Fibroblast of lung (primary cell): ENCODE measurements at regions not wholly inside any gene's neighbourhood (a gene's known extent, or its start where the extent isn't known, plus 50 kb on each side); places are given as distances from the start of the nearest gene placed in this dataset.

Experiments
- DNase-seq, 2 donors: peaks; one replicate each; pipeline versions ENCODE4 v3.0.0 to v3.0.0-alpha.2; 2010; ENCODE audit warnings: low read depth in 2 of 2
- H2AFZ ChIP-seq: 2 replicates; pipeline ENCODE4 v1.5.1; 2012; ENCODE audit warnings: low read length, control low read depth, inconsistent platforms
- H3K27ac ChIP-seq: 2 replicates; pipeline ENCODE4 v1.5.1; 2011; ENCODE audit warnings: low read length, control low read depth; ENCODE audit not compliant: insufficient read depth
- H3K27me3 ChIP-seq: 2 replicates; pipeline ENCODE4 v1.5.1; 2011; ENCODE audit warnings: mild to moderate bottlenecking, low read length; ENCODE audit not compliant: control insufficient read depth, insufficient read depth
- H3K36me3 ChIP-seq: 2 replicates; pipeline ENCODE4 v1.5.1; 2011; ENCODE audit warnings: low read length; ENCODE audit not compliant: control insufficient read depth, insufficient read depth
- H3K4me1 ChIP-seq: 2 replicates; pipeline ENCODE4 v1.5.1; 2011; ENCODE audit warnings: low read length; ENCODE audit not compliant: control insufficient read depth, insufficient read depth; ENCODE audit errors: extremely low read depth
- H3K4me2 ChIP-seq: 2 replicates; pipeline ENCODE4 v1.5.1; 2011; ENCODE audit warnings: low read length, control low read depth; ENCODE audit not compliant: insufficient read depth; ENCODE audit errors: extremely low read depth
- H3K4me3 ChIP-seq, 4 experiments: fragments of 200-600 bp in 1 of 4; sonication (generic) in 1 of 4; replicated peaks in 1 of 4; 2 replicates each; pipeline ENCODE4 v1.5.1; 2011 to 2016; ENCODE audit warnings: low read length in 4 of 4, low read depth in 3 of 4, mild to moderate bottlenecking in 3 of 4, control low read depth in 2 of 4, inconsistent platforms in 1 of 4, mixed read lengths in 1 of 4; ENCODE audit not compliant: insufficient read depth in 1 of 4; ENCODE audit errors: control extremely low read depth in 1 of 4
- H3K79me2 ChIP-seq: 2 replicates; pipeline ENCODE4 v1.5.1; 2012; ENCODE audit warnings: mild to moderate bottlenecking, low read length, inconsistent platforms; ENCODE audit not compliant: control insufficient read depth, insufficient read depth
- H3K9ac ChIP-seq: 2 replicates; pipeline ENCODE4 v1.5.1; 2011; ENCODE audit warnings: mild to moderate bottlenecking, low read length, control low read depth; ENCODE audit not compliant: insufficient read depth
- H3K9me3 ChIP-seq: 2 replicates; pipeline ENCODE4 v1.5.1; 2012; ENCODE audit warnings: low read depth, low read length; ENCODE audit not compliant: control insufficient read depth, insufficient read depth
- H4K20me1 ChIP-seq: 2 replicates; pipeline ENCODE4 v1.5.1; 2011; ENCODE audit warnings: low read length; ENCODE audit not compliant: control insufficient read depth, insufficient read depth; ENCODE audit errors: extremely low read depth
- CTCF ChIP-seq, 2 donors: IDR thresholded peaks in 1 of 2; conservative IDR thresholded peaks in 1 of 2; 1 replicate in 1 of 2; 2 replicates in 1 of 2; pipeline ENCODE4 v1.5.1; 2011 to 2012; ENCODE audit warnings: low read length in 2 of 2, control low read depth in 1 of 2, inconsistent platforms in 1 of 2, low read depth in 1 of 2, mild to moderate bottlenecking in 1 of 2
- EZH2 ChIP-seq: IDR thresholded peaks from 2 replicates; pipeline ENCODE4 v1.5.1; 2012; ENCODE audit warnings: low read length, control low read depth, mild to moderate bottlenecking; ENCODE audit errors: missing control alignments

- no peak overlapping the region for H3K9ac ChIP-seq
- H3K4me3 ChIP-seq: no peak overlapping the region
- H3K27ac ChIP-seq: no peak overlapping the region
- no peak for DNase-seq
- TF ChIP-seq CTCF (conservative IDR thresholded peaks at IDR 0.05 in 1 of 2, IDR thresholded peaks at IDR 0.05 in 1 of 2; ENCODE audit: low read depth in 1 of 2, low read length in 2 of 2) (no peak), EZH2 (no peak)
- no peak overlapping the region for H2AFZ ChIP-seq
- no peaks in the 10 kb centered on the region for H3K79me2 ChIP-seq
- H3K9me3 ChIP-seq: no peaks in the 10 kb centered on the region
- H4K20me1 ChIP-seq: no peaks in the 10 kb centered on the region
- no peaks in the 10 kb centered on the region for H3K4me1 ChIP-seq
- no peaks in the 10 kb centered on the region for H3K27me3 ChIP-seq
- H3K4me2 ChIP-seq: no peak overlapping the region
- no peaks in the 10 kb centered on the region for H3K36me3 ChIP-seq
These were observed 464.1 kb upstream of the SALL1 start for GRCh38 chr16:51615141-51615540.

DNA sequence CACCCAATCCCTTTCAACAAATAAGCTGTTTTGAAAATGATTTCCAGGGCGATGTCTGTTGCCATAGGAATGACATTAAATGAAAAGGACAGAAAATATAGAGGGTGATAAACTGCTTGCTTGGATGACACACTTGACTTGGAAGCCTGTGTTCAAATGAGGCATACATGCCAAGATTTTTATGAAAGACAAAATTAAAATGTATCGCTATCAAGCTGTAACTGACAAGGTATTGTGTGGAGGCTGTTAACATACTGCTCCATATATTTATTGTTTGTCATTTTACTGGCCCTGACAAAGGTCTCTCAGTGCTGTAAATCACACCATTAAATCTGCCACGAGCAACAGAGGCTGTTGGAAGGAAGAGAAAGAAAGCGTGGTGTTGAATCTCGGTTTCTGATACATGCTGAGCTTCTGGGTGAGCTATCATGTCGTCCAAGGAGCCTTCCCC lies 456.2 kb upstream of the SALL1 start:
- H3K4me1 ChIP-seq: no peaks in the 10 kb centered on the region
- H3K4me2 ChIP-seq: no peak overlapping the region
- no peak overlapping the region for H3K9ac ChIP-seq
- no peak overlapping the region for H3K4me3 ChIP-seq
- no peaks in the 10 kb centered on the region for H4K20me1 ChIP-seq
- no peaks in the 10 kb centered on the region for H3K9me3 ChIP-seq
- H3K36me3 ChIP-seq: no peaks in the 10 kb centered on the region
- no peaks in the 10 kb centered on the region for H3K79me2 ChIP-seq
- TF ChIP-seq EZH2 (no peak), CTCF (conservative IDR thresholded peaks at IDR 0.05 in 1 of 2, IDR thresholded peaks at IDR 0.05 in 1 of 2; ENCODE audit: low read depth in 1 of 2, low read length in 2 of 2) (no peak)
- no peaks in the 10 kb centered on the region for H3K27me3 ChIP-seq
- H2AFZ ChIP-seq: no peak overlapping the region
- peak in 1 of 2 donors; percentile 11 for DNase-seq
- no peak overlapping the region for H3K27ac ChIP-seq

GRCh38 chr16:51596247-51596646 lies 445.2 kb upstream of the SALL1 start:
- Histone ChIP-seq H3K79me2 (no peaks in the 10 kb centered on the region), H3K4me3 (no peak overlapping the region), H3K4me1 (no peaks in the 10 kb centered on the region), H3K27ac (no peak overlapping the region), H4K20me1 (no peaks in the 10 kb centered on the region), H3K9me3 (no peaks in the 10 kb centered on the region), H3K36me3 (no peaks in the 10 kb centered on the region), H2AFZ (no peak overlapping the region), H3K4me2 (no peak overlapping the region), H3K9ac (no peak overlapping the region), H3K27me3 (no peaks in the 10 kb centered on the region)
- no peak for TF ChIP-seq CTCF (conservative IDR thresholded peaks at IDR 0.05 in 1 of 2, IDR thresholded peaks at IDR 0.05 in 1 of 2; ENCODE audit: low read depth in 1 of 2, low read length in 2 of 2)
- TF ChIP-seq EZH2: no peak
- DNase-seq: no peak
